Umbilical cord (tissue), 1 donor: ENCODE measurements at regions not wholly inside any gene's neighbourhood (a gene's known extent, or its start where the extent isn't known, plus 50 kb on each side); places are given as distances from the start of the nearest gene placed in this dataset.
A peak's percentile ranks its signal among the peaks of the same experiment; 100 is the strongest.

Source experiments
- DNase-seq: peaks from one replicate; pipeline ENCODE4 v3.0.0-alpha.2; 2015; ENCODE audit warnings: low spot score

DNA sequence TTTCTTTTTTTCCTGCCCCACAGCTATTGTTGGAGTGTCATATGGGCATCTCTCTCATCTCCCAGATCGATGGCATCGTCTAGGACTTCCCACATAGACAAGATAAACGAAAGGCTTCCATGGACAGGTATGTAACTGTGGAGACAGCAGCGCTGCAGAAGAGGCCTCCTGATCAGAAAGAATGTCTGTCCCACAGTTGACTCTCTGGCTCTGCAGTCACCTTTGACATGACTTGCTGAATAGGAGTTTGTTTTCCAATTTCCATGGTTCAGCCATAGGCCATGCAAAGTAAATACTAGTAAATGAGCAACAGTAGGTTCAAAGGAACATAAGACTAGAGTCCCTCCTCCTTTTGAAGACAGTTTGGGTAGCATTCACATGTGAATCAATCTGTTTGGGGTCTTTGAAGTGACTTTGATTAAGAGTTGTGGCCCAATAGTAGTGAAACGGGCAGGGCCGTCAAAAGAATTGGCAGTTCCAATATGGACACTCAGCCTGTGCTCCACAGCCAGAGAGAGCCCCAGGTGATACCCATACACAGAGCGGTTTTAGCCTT is 134.7 kb upstream of the IFNGR1 start:
- DNase-seq: no peak

- DNase-seq: no peak
These were observed 134.2 kb upstream of the IFNGR1 start for GRCh38 chr6:137353346-137353745.

- no peak for DNase-seq
These were observed 133.7 kb upstream of the IFNGR1 start for GRCh38 chr6:137352859-137353258.

- peak; percentile 17 for DNase-seq
These were observed 132.7 kb upstream of the IFNGR1 start for GRCh38 chr6:137351890-137352289.

- DNase-seq: no peak
These were observed 131.7 kb upstream of the IFNGR1 start for GRCh38 chr6:137350857-137351256.

DNA sequence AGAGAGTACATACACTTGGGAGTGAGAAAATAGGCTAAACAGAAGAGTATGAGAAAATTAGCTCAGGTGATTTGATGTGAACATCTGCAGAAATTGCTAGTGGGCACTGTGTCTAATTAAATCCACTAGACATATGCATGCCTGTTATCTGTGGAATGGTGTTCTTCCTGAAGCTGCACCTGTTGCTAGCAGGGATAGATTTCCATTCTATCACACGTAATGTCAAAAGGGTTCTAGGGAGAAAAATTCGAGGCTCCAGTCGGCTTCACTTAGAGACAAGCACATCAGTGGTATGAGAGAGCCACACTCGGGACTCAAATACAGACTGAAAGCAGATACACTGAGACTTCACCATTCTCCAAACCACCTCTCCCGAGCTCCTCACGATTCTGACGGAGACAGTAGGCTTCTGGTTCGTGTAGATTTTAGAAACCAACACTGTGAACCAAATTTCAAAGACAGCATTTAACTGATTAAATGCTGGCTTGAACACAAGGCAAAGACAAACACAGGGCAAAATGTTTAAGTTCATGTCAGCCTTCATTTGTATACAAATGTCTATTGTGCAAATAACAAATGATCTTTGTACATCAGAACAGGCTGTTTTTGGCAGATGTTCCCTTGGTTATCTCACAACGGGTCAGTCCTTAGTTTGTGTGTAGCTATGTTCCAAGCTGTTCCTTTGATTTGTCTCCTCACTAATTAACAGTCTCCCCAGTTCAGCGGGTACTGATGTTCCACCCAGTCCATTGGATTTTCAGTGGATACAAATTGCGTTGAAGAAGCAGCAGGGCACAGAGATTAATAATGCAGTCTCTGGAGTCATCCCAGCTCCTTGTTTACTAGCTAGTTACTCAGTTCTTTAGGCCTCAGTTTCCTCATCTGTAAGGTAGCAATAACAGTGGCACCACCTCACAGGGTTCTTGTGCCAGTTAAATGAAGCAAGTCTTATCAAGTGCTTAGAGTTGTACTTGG is 131.0 kb upstream of the IFNGR1 start:
- no peak for DNase-seq

GRCh38 chr6:137348777-137349176 is 129.6 kb upstream of the IFNGR1 start:
- DNase-seq: no peak

GRCh38 chr6:137343241-137343640 is 124.1 kb upstream of the IFNGR1 start:
- no peak for DNase-seq

- peak; percentile 14 for DNase-seq
These were observed 123.5 kb upstream of the IFNGR1 start for GRCh38 chr6:137342607-137343190.

DNA sequence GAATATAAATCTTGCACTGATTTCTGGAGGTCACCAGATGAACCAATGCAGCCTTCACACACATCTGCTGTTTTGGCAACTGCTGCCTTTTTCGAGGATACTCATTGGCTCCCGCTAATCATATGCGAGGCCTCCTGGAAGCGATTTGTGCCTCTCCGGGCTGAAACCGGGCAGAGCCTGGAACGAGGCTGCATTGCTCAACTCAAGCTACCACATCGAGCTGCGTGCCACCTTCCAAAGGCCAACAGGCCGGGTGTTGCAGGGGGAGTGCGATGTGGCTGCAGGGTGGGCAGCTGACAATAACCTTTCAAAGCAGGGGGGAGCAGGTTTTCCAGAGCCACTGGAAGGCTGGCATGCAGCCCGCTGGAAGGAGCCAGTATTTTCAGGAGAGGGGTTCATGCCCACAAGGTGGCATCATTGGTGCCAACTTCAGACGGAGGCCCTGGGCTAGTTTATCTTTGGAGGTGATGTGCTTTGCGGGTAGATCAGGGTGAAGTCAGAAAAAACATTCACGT is 122.6 kb upstream of the IFNGR1 start:
- peak; percentile 33 for DNase-seq

DNA sequence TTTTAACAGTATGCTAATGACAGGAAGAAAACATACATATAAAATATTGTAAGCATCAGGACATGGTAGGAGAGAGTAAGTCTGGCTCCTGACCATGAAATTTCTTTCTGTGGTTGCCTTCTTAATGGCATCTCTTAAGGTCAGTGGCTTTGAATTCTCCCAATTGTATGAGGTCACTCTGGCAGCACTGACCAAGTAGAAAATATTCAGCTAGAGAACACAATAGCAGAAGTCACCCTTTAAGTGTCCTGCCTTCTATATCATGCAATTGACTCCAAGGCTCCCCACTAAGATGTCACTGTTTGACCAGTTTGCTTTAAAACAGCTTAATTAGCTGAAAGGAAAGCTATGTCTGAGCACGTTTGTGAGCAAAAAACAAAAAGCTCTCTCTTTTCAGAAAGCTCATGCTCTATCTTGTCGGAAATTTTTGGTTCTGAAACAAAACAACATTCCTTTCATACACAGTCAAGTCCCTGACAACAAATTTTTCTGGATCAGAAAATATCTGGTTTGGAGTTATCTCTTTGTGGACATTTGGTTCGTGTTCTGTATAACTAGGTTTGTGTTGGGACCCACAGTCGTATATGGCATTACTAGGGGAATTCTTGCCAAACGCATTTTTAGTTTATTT is 120.9 kb upstream of the IFNGR1 start:
- peak; percentile 39 for DNase-seq

DNA sequence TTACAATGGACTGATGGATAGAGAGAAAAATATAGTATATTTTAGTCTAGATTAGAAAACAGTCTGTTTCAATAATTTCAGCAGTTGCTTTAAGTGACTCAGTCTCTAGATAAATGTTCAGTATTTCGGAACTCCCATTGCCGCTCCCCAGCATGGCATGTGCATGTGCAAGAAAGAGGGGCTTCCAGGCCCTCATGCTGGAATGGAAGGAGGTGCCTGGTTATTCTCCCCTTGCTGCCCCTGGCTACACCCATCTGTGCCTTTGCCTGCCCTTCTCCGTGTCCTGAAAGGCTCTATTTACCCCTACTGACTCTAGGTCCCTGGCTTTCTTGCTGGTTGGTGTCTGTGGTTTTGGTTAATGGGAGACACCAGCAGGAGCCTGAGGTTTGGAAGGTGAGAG is 115.7 kb upstream of the IFNGR1 start:
- no peak for DNase-seq

DNA sequence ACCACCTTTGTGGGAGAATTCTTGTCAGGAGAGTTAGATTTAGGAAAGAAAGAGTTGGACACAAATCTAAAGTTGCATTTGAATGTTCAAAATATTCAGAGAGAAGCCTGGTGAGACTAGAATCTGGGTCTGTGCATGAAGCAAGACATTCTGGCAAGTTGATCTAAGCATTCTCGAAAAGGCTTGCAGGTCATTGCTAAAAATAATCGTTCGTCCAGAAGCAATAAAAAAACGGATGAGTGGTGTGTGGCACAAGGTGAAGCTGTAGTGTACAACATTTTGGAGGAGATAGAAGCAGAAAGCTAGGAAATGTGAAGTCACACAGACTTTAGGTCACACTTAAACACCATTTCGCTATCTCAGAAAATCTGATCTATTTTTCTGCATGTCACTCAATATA is 114.9 kb upstream of the IFNGR1 start:
- no peak for DNase-seq

GRCh38 chr6:137332637-137333280 is 113.6 kb upstream of the IFNGR1 start:
- DNase-seq: no peak

DNA sequence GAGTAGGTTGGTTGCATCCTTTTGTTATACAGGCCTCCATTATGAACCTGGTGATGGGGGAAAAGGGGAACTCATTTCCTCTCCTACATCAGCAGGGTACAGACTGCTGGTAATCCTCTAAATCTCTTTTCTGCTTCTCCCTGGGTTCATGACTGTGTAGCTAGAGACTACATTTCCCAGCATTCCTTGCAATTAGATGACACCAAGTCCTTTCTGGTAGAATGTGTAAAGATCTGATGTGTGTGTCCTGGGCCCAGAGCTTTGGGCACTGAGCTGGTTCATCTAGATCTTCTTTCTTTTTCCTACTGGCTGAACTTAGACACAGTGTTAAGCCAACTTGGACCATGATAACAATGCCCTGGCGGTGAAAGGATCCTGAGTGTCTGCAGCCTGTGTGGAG is 104.7 kb upstream of the IFNGR1 start:
- DNase-seq: no peak

- DNase-seq: no peak
These were observed 101.1 kb upstream of the IFNGR1 start for GRCh38 chr6:137320271-137320670.

DNA sequence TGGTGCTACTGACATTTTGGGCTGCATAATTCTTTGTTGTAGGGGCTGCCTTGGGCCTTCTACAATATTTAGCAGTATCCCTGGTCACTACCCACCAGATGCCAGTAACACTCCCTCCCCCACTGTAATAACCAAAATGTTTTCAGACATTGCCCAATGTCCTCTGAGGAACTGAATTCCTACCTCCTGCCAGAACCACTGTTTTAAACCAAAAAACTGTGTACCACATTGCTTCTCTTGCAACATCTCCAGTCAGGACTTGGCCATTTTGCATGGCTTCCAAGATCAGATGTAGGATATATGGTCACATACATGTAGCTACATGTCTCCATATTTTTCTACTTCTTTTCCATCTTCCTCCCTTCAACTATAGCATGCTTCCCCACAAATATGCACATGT is 97.4 kb upstream of the IFNGR1 start:
- no peak for DNase-seq

- peak; percentile 9 for DNase-seq
These were observed 95.9 kb upstream of the IFNGR1 start for GRCh38 chr6:137315081-137315480.

DNA sequence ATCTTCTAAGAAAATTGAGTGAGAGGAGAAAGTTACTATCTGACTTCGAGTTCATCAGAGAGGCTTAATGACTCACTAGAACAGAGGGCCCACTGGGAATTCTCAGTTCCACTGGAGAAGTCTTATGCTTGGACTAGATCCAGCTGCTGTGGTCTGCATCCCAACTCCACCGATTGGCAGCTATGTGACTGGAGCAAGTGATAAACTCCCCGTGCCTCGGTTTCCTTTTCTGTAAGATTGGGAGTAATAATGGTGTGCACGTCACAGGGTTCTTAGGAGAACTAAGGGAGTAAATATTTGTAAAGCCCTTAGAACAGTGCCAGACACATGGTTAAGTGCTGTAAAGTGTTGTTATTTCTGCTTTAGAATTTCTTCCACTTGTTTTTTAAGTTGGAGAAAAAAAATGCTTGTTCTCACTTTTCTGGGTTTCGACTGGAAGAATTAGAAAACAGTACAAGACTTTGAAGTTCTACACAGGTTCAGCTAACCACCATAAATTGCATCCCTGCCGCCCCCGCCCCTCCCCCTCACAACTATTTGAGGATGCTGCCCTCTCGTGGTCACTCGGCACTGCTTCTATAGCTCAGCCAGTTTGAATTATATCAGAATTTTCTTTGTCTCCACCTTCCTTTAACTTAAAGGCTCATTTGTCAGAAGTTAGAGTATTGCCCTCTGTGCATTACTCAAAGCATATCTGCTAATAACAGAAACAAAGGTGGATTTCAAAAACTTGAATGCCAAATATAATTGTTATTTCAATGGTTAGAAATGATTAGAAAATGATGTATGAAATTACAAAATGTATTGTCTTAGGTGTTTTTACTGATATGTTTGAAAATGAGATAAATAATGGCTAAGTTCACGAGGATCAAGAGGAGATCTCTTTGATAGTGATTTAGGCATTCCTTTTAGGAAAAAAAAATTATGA is 95.0 kb upstream of the IFNGR1 start:
- DNase-seq: peak; percentile 74

DNA sequence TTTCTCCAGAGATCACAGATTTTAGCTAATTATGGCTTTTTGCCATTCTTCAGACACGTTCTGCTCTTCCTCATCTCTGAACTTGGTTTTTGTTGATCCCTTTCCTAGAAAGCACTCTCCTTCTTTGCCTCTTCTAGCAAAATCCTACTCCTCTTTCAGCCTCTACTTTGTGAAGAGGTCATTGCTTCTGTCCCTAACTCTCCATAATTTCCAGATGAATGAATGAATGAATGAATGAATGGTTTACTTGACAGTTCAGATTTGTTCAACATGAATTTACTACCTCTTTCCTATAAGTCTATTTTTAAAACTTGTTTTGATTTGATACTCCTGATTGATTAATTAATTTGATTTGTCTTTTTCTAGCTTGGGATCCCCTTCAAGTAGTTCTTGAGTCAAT is 94.0 kb upstream of the IFNGR1 start:
- DNase-seq: no peak
